KBM-7 (cell line): ENCODE measurements at regions not wholly inside any gene's neighbourhood (a gene's known extent, or its start where the extent isn't known, plus 50 kb on each side); places are given as distances from the start of the nearest gene placed in this dataset.
"Not testable (repeated sequence)": the region's sequence is repeated elsewhere in the genome, so short reads cannot be mapped to it uniquely, and the experiment has no call there.

Experiments
- DNase-seq: peaks from one replicate; pipeline ENCODE4 v3.0.0-alpha.2; 2015
- in situ Hi-C: fragments of 300-500 bp; cut with MboI; formaldehyde crosslinking; loops from 2 replicates; pipeline ENCODE4 v1.14.3; 2020; ENCODE audit warnings: low sequenced_read_pairs, low pct_unique_long_range_greater_than_20kb, mixed read lengths

GRCh38 chr3:80709597-80710322, 942.0 kb upstream of the ROBO1 start:
- DNase-seq, in situ Hi-C loops: not testable (repeated sequence)

- DNase-seq, result no peak
- in situ Hi-C loops, result no loop called here
These were observed 937.5 kb upstream of the ROBO1 start for GRCh38 chr3:80705290-80705689.

GRCh38 chr3:80701349-80701748, 933.6 kb upstream of the ROBO1 start:
- in situ Hi-C loops, result no loop called here

GRCh38 chr3:80697291-80697690, 929.5 kb upstream of the ROBO1 start:
- in situ Hi-C loops, result no loop called here

More at GRCh38 chr3:80701349-80701748, 933.6 kb upstream of the ROBO1 start:
- no peak for DNase-seq

GRCh38 chr3:80696280-80696679, 928.5 kb upstream of the ROBO1 start:
- DNase-seq, result no peak
- in situ Hi-C loops, result no loop called here

More at GRCh38 chr3:80697291-80697690, 929.5 kb upstream of the ROBO1 start:
- no peak for DNase-seq

- in situ Hi-C loops, result no loop called here
- DNase-seq, result no peak
These were observed 921.0 kb upstream of the ROBO1 start for GRCh38 chr3:80688814-80689213.

- in situ Hi-C loops, result no loop called here
- DNase-seq, result no peak
These were observed 915.2 kb upstream of the ROBO1 start for GRCh38 chr3:80682951-80683350.

- in situ Hi-C loops, result no loop called here
- DNase-seq, result no peak
These were observed 914.4 kb upstream of the ROBO1 start for GRCh38 chr3:80682235-80682634.

- peak; percentile 25 for DNase-seq
- in situ Hi-C loops, result no loop called here
These were observed 910.0 kb upstream of the ROBO1 start for GRCh38 chr3:80677796-80678195.

- DNase-seq, result no peak
- in situ Hi-C loops, result no loop called here
These were observed 909.1 kb upstream of the ROBO1 start for GRCh38 chr3:80676866-80677265.

GRCh38 chr3:80676261-80676660, 908.5 kb upstream of the ROBO1 start:
- DNase-seq, result no peak
- in situ Hi-C loops, result no loop called here

GRCh38 chr3:80675790-80676189, 908.0 kb upstream of the ROBO1 start:
- in situ Hi-C loops, result no loop called here
- DNase-seq, result no peak

- DNase-seq, result no peak
- in situ Hi-C loops, result no loop called here
These were observed 900.9 kb upstream of the ROBO1 start for GRCh38 chr3:80668600-80669294.

- in situ Hi-C loops, result no loop called here
- DNase-seq, result no peak
These were observed 900.3 kb upstream of the ROBO1 start for GRCh38 chr3:80668100-80668499.

GRCh38 chr3:80663426-80663825, 895.6 kb upstream of the ROBO1 start:
- DNase-seq, result no peak
- in situ Hi-C loops, result no loop called here

GRCh38 chr3:80655216-80655615, 887.4 kb upstream of the ROBO1 start:
- no peak for DNase-seq
- in situ Hi-C loops, result no loop called here

GRCh38 chr3:80649170-80649569, 881.4 kb upstream of the ROBO1 start:
- in situ Hi-C loops, result no loop called here
- DNase-seq, result no peak

- in situ Hi-C loops, result no loop called here
- no peak for DNase-seq
These were observed 875.6 kb upstream of the ROBO1 start for GRCh38 chr3:80643421-80643820.

GRCh38 chr3:80618295-80619256, 850.8 kb upstream of the ROBO1 start:
- in situ Hi-C loops, result no loop called here

GRCh38 chr3:80612366-80612765, 844.6 kb upstream of the ROBO1 start:
- in situ Hi-C loops, result no loop called here

More at GRCh38 chr3:80618295-80619256, 850.8 kb upstream of the ROBO1 start:
- DNase-seq, result no peak

More at GRCh38 chr3:80612366-80612765, 844.6 kb upstream of the ROBO1 start:
- DNase-seq, result no peak
